H1 (cell line): ENCODE measurements at regions not wholly inside any gene's neighbourhood (a gene's known extent, or its start where the extent isn't known, plus 50 kb on each side); places are given as distances from the start of the nearest gene placed in this dataset.

Source experiments
- CTCF ChIA-PET: fragments of 300-600 bp; sonication (Branson Sonifier 250); formaldehyde crosslinking; loops from one replicate; lab custom pipeline; 2021; ENCODE audit not compliant: partially characterized antibody; lab: Charles Lee
- POLR2A ChIA-PET: fragments of 300-600 bp; sonication (Branson Sonifier 250); formaldehyde crosslinking; loops from one replicate; lab custom pipeline; 2021; ENCODE audit warnings: inconsistent platforms; ENCODE audit not compliant: partially characterized antibody; lab: Charles Lee
- DNase-seq, 2 experiments: peaks; one replicate each; pipeline versions ENCODE4 v3.0.0 to v3.0.0-alpha.2; 2010 to 2022; ENCODE audit warnings: low spot score in 2 of 2, low read depth in 1 of 2, mixed read lengths in 1 of 2
- FAIRE-seq: peaks from 2 replicates; lab custom pipeline; 2011; peaks lifted over from hg19 to GRCh38; lab: Jason Lieb, UNC
- H2AFZ ChIP-seq: 2 replicates; pipeline ENCODE4 v1.8.1; 2012; ENCODE audit warnings: low read length, inconsistent platforms
- H2AK5ac ChIP-seq: 2 replicates; pipeline ENCODE4 v1.6.1; 2013; ENCODE audit warnings: low read depth, low read length
- H2BK120ac ChIP-seq: replicated peaks from 2 replicates; pipeline ENCODE3; 2013; ENCODE audit warnings: low read depth, low read length, inconsistent platforms
- H2BK12ac ChIP-seq: 2 replicates; pipeline ENCODE4 v1.6.1; 2013; ENCODE audit warnings: low read depth, low read length
- H2BK15ac ChIP-seq: 2 replicates; pipeline ENCODE4 v1.6.1; 2013; ENCODE audit warnings: low read length
- H2BK20ac ChIP-seq: 2 replicates; pipeline ENCODE4 v1.6.1; 2013; ENCODE audit warnings: low read length
- H2BK5ac ChIP-seq: 2 replicates; pipeline ENCODE4 v1.6.1; 2013; ENCODE audit warnings: low read depth, low read length
- H3K14ac ChIP-seq: 2 replicates; pipeline ENCODE4 v1.6.1; 2013; ENCODE audit warnings: inconsistent platforms; ENCODE audit not compliant: insufficient read length
- H3K18ac ChIP-seq: 2 replicates; pipeline ENCODE4 v1.6.1; 2013; ENCODE audit warnings: low read length; ENCODE audit errors: extremely low read depth
- H3K23ac ChIP-seq: 2 replicates; pipeline ENCODE4 v1.6.1; 2013; ENCODE audit warnings: inconsistent platforms; ENCODE audit not compliant: insufficient read length
- H3K23me2 ChIP-seq: 2 replicates; pipeline ENCODE4 v1.6.1; 2013; ENCODE audit warnings: low read depth, low read length
- H3K27ac ChIP-seq: 2 replicates; pipeline ENCODE4 v1.6.1; 2011; ENCODE audit warnings: low read depth, low read length, inconsistent platforms
- H3K27me3 ChIP-seq, 4 experiments: replicated peaks in 1 of 4; 1 replicate in 1 of 4; 2 replicates in 3 of 4; pipeline versions ENCODE4 v1.6.1 to v1.8.1; 2011 to 2013; ENCODE audit warnings: low read length in 3 of 4, mild to moderate bottlenecking in 3 of 4, inconsistent platforms in 2 of 4, mixed read lengths in 2 of 4, moderate library complexity in 1 of 4; ENCODE audit not compliant: control insufficient read depth in 3 of 4, insufficient read depth in 3 of 4; ENCODE audit errors: extremely low read depth in 1 of 4
- H3K36me3 ChIP-seq, 4 experiments: 2 replicates each; pipeline versions ENCODE4 v1.6.1 to v1.8.1; 2011 to 2013; ENCODE audit warnings: mild to moderate bottlenecking in 4 of 4, low read length in 3 of 4, moderate library complexity in 2 of 4, control low read depth in 1 of 4, inconsistent platforms in 1 of 4; ENCODE audit not compliant: insufficient read depth in 4 of 4, control insufficient read depth in 2 of 4
- H3K4ac ChIP-seq: replicated peaks from 2 replicates; pipeline ENCODE3; 2013; ENCODE audit warnings: low read length, low read depth, mixed read lengths, inconsistent platforms; ENCODE audit not compliant: insufficient read length
- H3K4me1 ChIP-seq, 4 experiments: replicated peaks in 1 of 4; 1 replicate in 1 of 4; 2 replicates in 3 of 4; pipeline versions ENCODE4 v1.6.1 to v1.8.1; 2011 to 2013; ENCODE audit warnings: low read length in 3 of 4, inconsistent platforms in 2 of 4, mixed read lengths in 1 of 4; ENCODE audit not compliant: insufficient read depth in 4 of 4, control insufficient read depth in 3 of 4
- H3K4me2 ChIP-seq, 2 experiments: 2 replicates each; pipeline versions ENCODE4 v1.6.1 to v1.8.1; 2011 to 2013; ENCODE audit warnings: low read depth in 2 of 2, low read length in 2 of 2, control low read depth in 1 of 2, inconsistent platforms in 1 of 2, mild to moderate bottlenecking in 1 of 2; ENCODE audit not compliant: insufficient read depth in 1 of 2
- H3K4me3 ChIP-seq, 4 experiments: fragments of 200-600, 300-600 bp in 1 of 4; sonication (generic), shearing (Covaris generic), sonication (Bioruptor Twin) in 1 of 4; 2 replicates each; pipeline versions ENCODE4 v1.5.1 to v1.8.1; 2011 to 2016; ENCODE audit warnings: low read length in 4 of 4, low read depth in 3 of 4, control low read depth in 2 of 4, inconsistent platforms in 2 of 4, mild to moderate bottlenecking in 2 of 4, mixed read lengths in 1 of 4, moderate library complexity in 1 of 4; ENCODE audit not compliant: insufficient read depth in 2 of 4; ENCODE audit errors: extremely low read depth in 1 of 4
- H3K56ac ChIP-seq: replicated peaks from 2 replicates; pipeline ENCODE3; 2013; ENCODE audit warnings: low read depth, mild to moderate bottlenecking, mixed read lengths, low read length, inconsistent platforms; ENCODE audit not compliant: insufficient read length
- H3K79me1 ChIP-seq: 2 replicates; pipeline ENCODE4 v1.6.1; 2013; ENCODE audit warnings: low read depth, low read length, control low read depth
- H3K79me2 ChIP-seq, 2 experiments: 2 replicates each; pipeline versions ENCODE4 v1.6.1 to v1.8.1; 2012 to 2013; ENCODE audit warnings: low read length in 2 of 2, mild to moderate bottlenecking in 2 of 2, inconsistent platforms in 1 of 2; ENCODE audit not compliant: insufficient read depth in 2 of 2, control insufficient read depth in 1 of 2
- H3K9ac ChIP-seq, 4 experiments: replicated peaks in 1 of 4; 1 replicate in 1 of 4; 2 replicates in 3 of 4; pipeline versions ENCODE4 v1.6.1 to v1.8.1; 2011 to 2013; ENCODE audit warnings: low read depth in 3 of 4, low read length in 3 of 4, control low read depth in 2 of 4, mild to moderate bottlenecking in 2 of 4, moderate library complexity in 2 of 4, inconsistent platforms in 1 of 4; ENCODE audit errors: extremely low read depth in 1 of 4
- H3K9me3 ChIP-seq, 2 experiments: 2 replicates each; pipeline versions ENCODE4 v1.6.1 to v1.8.1; 2012 to 2013; ENCODE audit warnings: mild to moderate bottlenecking in 2 of 2, moderate library complexity in 2 of 2, control low read depth in 1 of 2, inconsistent platforms in 1 of 2, low read depth in 1 of 2, low read length in 1 of 2, mixed read lengths in 1 of 2; ENCODE audit not compliant: insufficient read depth in 2 of 2
- H4K20me1 ChIP-seq, 2 experiments: replicated peaks in 1 of 2; 2 replicates each; pipeline versions ENCODE3 to v1.8.1; 2011 to 2013; ENCODE audit warnings: inconsistent platforms in 2 of 2, low read length in 2 of 2, mild to moderate bottlenecking in 1 of 2; ENCODE audit not compliant: insufficient read depth in 2 of 2, control insufficient read depth in 1 of 2
- H4K5ac ChIP-seq: 2 replicates; pipeline ENCODE4 v1.6.1; 2013; ENCODE audit warnings: low read length, low read depth, mixed read lengths, inconsistent platforms; ENCODE audit not compliant: insufficient read length
- H4K8ac ChIP-seq: 2 replicates; pipeline ENCODE4 v1.8.0; 2013; ENCODE audit warnings: mild to moderate bottlenecking, moderate library complexity, low read length, inconsistent platforms; ENCODE audit not compliant: insufficient read depth; ENCODE audit errors: extremely low read depth
- H4K91ac ChIP-seq: replicated peaks from 2 replicates; pipeline ENCODE3; 2013; ENCODE audit warnings: low read length, mixed read lengths, inconsistent platforms; ENCODE audit not compliant: insufficient read length
- NRF1 ChIP-seq: IDR thresholded peaks from 2 replicates; pipeline ENCODE4 v1.6.1; 2011; ENCODE audit warnings: mild to moderate bottlenecking, low read depth, low read length, improper control_type of control experiment
- POLR2A ChIP-seq, 2 experiments: IDR thresholded peaks; 1 replicate in 1 of 2; 2 replicates in 1 of 2; pipeline ENCODE4 v1.6.1; 2011; ENCODE audit warnings: low read depth in 2 of 2, low read length in 2 of 2, mild to moderate bottlenecking in 2 of 2; ENCODE audit errors: control extremely low read depth in 1 of 2
- RBBP5 ChIP-seq: IDR thresholded peaks from 2 replicates; pipeline ENCODE4 v1.7.1; 2012; ENCODE audit warnings: low read depth, mild to moderate bottlenecking, inconsistent platforms, low read length, moderate library complexity, borderline replicate concordance
- WGBS, 2 experiments: shearing (Covaris generic) in 1 of 2; methylation state at CpG; one replicate each; pipeline versions ENCODE4 v1.1.6 to v1.1.7; 2013 to 2015; ENCODE audit warnings: low lambda C conversion rate in 2 of 2, mixed read lengths in 2 of 2, inconsistent platforms in 1 of 2, low coverage in 1 of 2, missing lambda C conversion rate in 1 of 2; ENCODE audit not compliant: insufficient replicate concordance in 2 of 2, insufficient coverage in 1 of 2, insufficient read length in 1 of 2; ENCODE audit errors: extremely low coverage in 1 of 2, missing lambda C conversion rate in 1 of 2; 5-methylcytosine and 5-hydroxymethylcytosine counted together

DNA sequence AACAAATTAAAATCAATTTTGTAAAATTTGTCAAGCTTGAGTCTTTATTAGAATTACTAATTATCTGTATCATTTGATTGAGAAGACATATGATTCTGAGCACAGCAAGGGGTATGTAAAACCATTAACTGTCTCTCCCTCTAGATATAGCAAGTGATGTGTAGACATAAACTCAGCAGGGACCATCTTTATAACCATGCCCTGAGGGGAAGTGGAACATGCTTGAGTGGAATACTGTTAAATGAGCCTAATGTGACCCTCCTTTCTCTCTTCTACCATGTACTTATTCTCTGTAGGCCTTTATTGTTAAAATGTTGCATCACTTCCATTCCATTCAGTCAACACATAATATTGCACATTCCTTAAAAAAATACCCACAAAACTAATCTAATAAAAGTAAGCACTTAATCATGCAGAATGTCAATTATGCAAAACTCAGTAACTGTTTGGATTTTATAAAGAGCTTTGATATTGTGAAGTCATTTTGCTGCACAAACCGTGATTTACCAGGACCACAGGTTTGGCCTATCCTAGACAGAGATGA, 896.6 kb upstream of the MANEA start:
- TF ChIP-seq POLR2A (IDR thresholded peaks at IDR 0.05; ENCODE audit: control extremely low read depth in 1 of 2, low read depth in 2 of 2, low read length in 2 of 2) (no peak), NRF1 (no peak), RBBP5 (no peak)
- 94% methylated on average over 1 of the region's 1 CpG; no CpG with 5 or more reads in 1 of the 2 experiments for WGBS, 2 experiments
- H3K4me2 ChIP-seq, result no peak overlapping the region
- H3K9me3 ChIP-seq, result no peaks in the 10 kb centered on the region
- H3K56ac ChIP-seq, result no peak overlapping the region
- H2AK5ac ChIP-seq, result no peak overlapping the region
- no peak for FAIRE-seq
- ChIA-PET CTCF (interaction anchor here (1.3 to 1.4 kb wide), 2 partner anchors 11 to 13 kb away, joined by 3 to 4 read pairs; no protein-coding TSS in a partner anchor), POLR2A (no interaction called here)
- H2BK5ac ChIP-seq, result no peak overlapping the region
- H3K79me1 ChIP-seq, result no peaks in the 10 kb centered on the region
- no peaks in the 10 kb centered on the region for H3K79me2 ChIP-seq
- no peak overlapping the region for H3K4ac ChIP-seq
- H2BK20ac ChIP-seq, result no peak overlapping the region
- no peaks in the 10 kb centered on the region for H4K20me1 ChIP-seq
- no peaks in the 10 kb centered on the region for H3K36me3 ChIP-seq
- H2BK15ac ChIP-seq, result no peak overlapping the region
- no peak overlapping the region for H3K9ac ChIP-seq
- no peak overlapping the region for H4K91ac ChIP-seq
- H3K23ac ChIP-seq, result no peak overlapping the region
- H3K4me1 ChIP-seq, result no peaks in the 10 kb centered on the region
- no peak for DNase-seq
- H2AFZ ChIP-seq, result no peak overlapping the region
- no peak overlapping the region for H3K14ac ChIP-seq
- H3K23me2 ChIP-seq, result no peaks in the 10 kb centered on the region
- no peak overlapping the region for H4K5ac ChIP-seq
- no peak overlapping the region for H2BK120ac ChIP-seq
- no peak overlapping the region for H3K27ac ChIP-seq
- H3K4me3 ChIP-seq, result no peak overlapping the region
- H3K18ac ChIP-seq, result no peak overlapping the region
- no peak overlapping the region for H2BK12ac ChIP-seq
- peaks cover 0 to 1% (median 0%) of the 10 kb centered on the region in 4 experiments; a peak in 1 of 7 replicates for H3K27me3 ChIP-seq
- H4K8ac ChIP-seq, result no peak overlapping the region
